Activated CD4-positive, alpha-beta memory T cell treated with anti-CD3 and anti-CD28 coated beads, Interleukin-2, amount 10 ng/mL, durations not matched to agents 7 days and 5 days (primary cell): ENCODE measurements at regions not wholly inside any gene's neighbourhood (a gene's known extent, or its start where the extent isn't known, plus 50 kb on each side); places are given as distances from the start of the nearest gene placed in this dataset.
"Not testable (repeated sequence)": the region's sequence is repeated elsewhere in the genome, so short reads cannot be mapped to it uniquely, and the experiment has no call there.

Source experiments
- CTCF ChIA-PET: fragments of 350-600 bp; sonication (Branson Sonifier 250); formaldehyde crosslinking; loops from one replicate; lab custom pipeline; 2021; ENCODE audit warnings: antibody characterized with exemption, inconsistent platforms; lab: Charles Lee
- POLR2A ChIA-PET: fragments of 350-600 bp; sonication (Branson Sonifier 250); formaldehyde crosslinking; loops from one replicate; lab custom pipeline; 2021; ENCODE audit warnings: antibody characterized with exemption; lab: Charles Lee
- DNase-seq: peaks from one replicate; pipeline ENCODE4 v3.0.0-alpha.2; 2020
- H3K27ac Mint-ChIP-seq: one replicate; pipeline ENCODE4 v1.8.0; 2021; ENCODE audit warnings: mild to moderate bottlenecking, mixed read lengths
- H3K27me3 Mint-ChIP-seq: one replicate; pipeline ENCODE4 v1.8.0; 2021; ENCODE audit warnings: mixed read lengths
- H3K36me3 Mint-ChIP-seq: one replicate; pipeline ENCODE4 v1.8.0; 2021; ENCODE audit warnings: low read depth, mixed read lengths
- H3K4me1 Mint-ChIP-seq: one replicate; pipeline ENCODE4 v1.8.0; 2021; ENCODE audit warnings: mixed read lengths
- H3K4me3 Mint-ChIP-seq: one replicate; pipeline ENCODE4 v1.8.0; 2021; ENCODE audit warnings: mild to moderate bottlenecking, mixed read lengths
- H3K9me3 Mint-ChIP-seq: one replicate; pipeline ENCODE4 v1.8.0; 2021; ENCODE audit warnings: mixed read lengths

DNA sequence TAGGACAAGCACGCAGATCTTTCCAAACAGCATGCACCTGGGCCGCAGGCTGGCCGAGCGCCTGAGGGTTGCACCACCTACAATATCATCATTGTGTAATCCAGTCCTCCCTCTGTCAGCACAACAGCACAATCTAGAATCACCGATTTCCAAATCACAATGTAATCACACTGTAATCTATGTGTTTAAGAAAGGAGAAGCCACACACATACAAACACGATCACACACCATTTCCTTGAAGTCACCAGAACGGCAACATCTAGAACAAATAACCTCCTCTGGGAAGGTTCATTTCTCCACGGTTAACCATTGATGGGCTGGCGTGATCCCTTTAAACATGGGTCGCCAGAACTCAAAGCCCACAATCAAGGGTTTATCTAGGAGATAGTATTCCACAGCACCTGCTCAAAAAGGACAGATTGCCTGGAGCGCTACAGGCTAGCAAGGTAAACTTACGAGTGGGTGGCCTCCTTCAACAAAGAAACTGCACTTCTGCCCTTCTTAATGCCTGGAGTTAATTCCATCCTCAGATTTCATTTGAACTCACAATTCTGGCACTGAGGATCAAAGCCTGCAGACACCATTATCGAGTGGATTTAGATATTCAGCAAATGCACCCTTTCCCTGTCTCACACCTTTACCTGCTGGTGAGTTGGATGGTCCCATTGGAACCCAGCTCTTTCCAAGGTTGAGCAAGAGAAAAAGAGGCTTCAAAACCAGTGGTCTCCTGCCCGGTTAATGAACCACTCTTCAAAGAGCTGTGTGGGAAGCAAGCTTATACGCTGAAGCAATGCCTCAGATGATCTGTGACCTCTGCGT lies 83.8 kb upstream of the FOXQ1 start:
- Mint-ChIP-seq H3K27ac (no peak overlapping the region), H3K36me3 (no peaks in the 10 kb centered on the region), H3K27me3 (no peaks in the 10 kb centered on the region), H3K4me3 (no peak overlapping the region), H3K9me3 (no peaks in the 10 kb centered on the region), H3K4me1 (no peaks in the 10 kb centered on the region)
- no peak for DNase-seq
- ChIA-PET CTCF (no interaction called here), POLR2A (no interaction called here)

DNA sequence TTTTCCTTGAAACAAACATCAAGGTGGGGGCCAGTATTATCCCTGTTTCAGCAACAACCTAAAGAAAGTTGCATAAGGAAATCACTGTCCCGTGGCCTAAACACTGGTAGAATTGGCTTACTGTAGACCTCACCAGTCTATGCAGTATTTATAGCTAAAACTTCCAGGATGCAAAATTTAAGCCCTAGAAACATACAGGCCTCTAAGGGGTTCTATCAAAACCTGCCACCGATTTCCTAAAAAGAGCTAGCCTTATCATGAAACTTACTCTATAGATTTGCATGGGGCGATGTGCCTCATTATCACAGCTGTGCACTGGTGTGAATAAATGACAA lies 84.3 kb upstream of the FOXQ1 start:
- H3K27me3 Mint-ChIP-seq, result no peaks in the 10 kb centered on the region
- no peaks in the 10 kb centered on the region for H3K9me3 Mint-ChIP-seq
- H3K27ac Mint-ChIP-seq, result no peak overlapping the region
- ChIA-PET CTCF (no interaction called here), POLR2A (no interaction called here)
- H3K4me1 Mint-ChIP-seq, result no peaks in the 10 kb centered on the region
- H3K4me3 Mint-ChIP-seq, result no peak overlapping the region
- no peaks in the 10 kb centered on the region for H3K36me3 Mint-ChIP-seq
- no peak for DNase-seq

DNA sequence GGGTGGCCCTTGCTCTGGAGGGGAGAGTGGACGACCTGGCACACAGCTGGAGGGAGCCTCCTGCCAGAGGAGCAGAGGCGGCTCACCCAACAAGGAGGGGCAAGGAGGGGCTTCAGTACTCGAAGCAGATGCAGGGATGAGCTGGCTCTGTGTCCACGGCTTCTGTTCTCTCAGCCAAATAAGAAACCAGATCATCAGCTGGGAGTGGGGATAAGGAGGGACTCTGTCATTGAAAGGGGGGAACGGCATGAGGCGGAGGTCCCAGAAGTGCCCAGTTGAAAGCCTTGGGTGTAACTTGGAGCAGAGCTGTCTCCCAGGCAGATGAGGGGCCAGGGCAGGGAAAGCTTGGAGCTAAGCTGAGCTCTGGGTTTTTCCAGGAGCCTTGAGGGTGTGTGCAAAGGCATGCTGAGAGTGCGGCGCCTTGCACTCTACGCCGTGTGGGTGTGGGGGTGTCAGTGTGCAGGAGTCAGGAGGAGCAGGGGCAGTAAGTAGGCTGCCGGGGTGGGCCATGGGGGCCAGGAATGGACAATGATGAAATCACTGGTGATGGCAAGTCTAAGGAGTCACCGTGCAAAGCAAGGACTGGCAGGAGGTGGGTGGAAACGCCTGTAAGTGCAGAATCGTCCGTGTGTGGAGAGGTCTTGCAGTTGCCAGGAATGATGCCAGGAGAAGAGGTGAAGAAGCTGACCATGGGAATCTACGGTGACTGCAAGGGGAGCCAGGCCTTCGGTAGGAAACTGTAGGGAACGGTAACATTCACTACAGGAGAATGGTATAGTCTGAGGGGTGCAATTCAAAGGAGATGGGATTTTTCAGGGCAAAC lies 85.4 kb upstream of the FOXQ1 start:
- POLR2A ChIA-PET, result no interaction called here
- no peaks in the 10 kb centered on the region for H3K9me3 Mint-ChIP-seq
- no peaks in the 10 kb centered on the region for H3K4me1 Mint-ChIP-seq
- no peak overlapping the region for H3K27ac Mint-ChIP-seq
- no peak for DNase-seq
- CTCF ChIA-PET, result no interaction called here
- no peaks in the 10 kb centered on the region for H3K36me3 Mint-ChIP-seq
- H3K4me3 Mint-ChIP-seq, result no peak overlapping the region
- H3K27me3 Mint-ChIP-seq, result no peaks in the 10 kb centered on the region

DNA sequence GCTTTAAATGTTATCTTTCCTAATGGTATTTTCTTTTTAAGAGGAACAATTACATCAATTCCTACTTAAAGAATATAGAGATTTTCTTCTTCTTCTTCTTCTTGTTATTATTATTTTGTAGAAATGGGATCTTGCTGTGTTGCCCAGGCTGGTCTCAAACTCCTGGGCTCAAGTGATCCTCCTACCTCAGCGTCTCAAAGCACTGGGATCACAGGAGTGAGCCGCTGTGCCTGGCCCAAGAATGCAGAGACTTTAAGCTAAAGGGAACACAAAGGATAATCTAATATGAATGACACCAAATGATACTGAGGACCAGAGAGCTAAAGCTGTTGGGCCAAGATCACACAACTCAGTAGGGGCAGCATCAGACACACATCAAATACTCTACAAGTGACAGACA lies 87.4 kb upstream of the FOXQ1 start:
- no peaks in the 10 kb centered on the region for H3K9me3 Mint-ChIP-seq
- peaks cover 11% of the 10 kb centered on the region for H3K27me3 Mint-ChIP-seq
- no peaks in the 10 kb centered on the region for H3K4me1 Mint-ChIP-seq
- H3K4me3 Mint-ChIP-seq, result no peak overlapping the region
- DNase-seq, result no peak
- H3K36me3 Mint-ChIP-seq, result no peaks in the 10 kb centered on the region
- CTCF ChIA-PET, result no interaction called here
- H3K27ac Mint-ChIP-seq, result no peak overlapping the region
- POLR2A ChIA-PET, result no interaction called here

DNA sequence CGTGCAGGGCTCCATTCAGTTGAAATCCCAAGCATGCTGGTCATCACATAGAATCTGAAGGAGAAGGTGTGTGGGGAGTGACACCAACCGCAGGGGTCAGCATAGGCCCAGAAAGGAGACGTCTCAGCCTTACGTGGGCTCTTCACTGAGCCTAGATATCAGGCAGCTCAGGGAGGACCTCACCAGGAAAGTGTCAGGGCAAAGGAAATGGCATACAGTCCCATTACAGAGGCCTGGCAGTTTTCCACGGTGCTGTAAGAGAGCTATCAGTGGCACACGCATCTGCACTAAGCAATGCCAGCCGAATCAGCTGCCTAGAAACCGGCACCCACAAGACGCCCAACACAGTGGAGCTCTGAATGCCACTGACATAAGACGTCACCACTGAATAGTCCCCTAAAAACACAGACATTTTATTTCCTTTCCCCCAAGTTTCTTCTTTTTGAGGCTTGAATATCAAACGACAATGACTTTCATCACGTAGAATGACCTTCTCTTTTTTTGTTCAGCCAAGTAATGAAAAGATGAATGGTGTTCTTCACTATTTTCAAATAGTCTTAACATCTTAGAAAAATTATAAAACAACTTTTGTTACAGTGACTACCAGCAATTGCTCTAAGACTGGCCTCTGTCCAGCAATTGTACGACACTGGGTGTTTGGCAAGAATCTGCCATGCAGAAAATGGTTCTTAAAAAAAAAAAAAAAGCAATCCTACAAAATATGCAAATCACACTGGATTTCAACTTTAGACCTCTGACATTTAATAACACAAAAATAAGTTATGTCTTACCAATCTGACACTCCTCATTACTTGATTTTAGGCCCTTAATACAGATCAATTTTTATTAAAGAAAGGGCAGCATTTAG lies 88.9 kb upstream of the FOXQ1 start:
- Mint-ChIP-seq H3K9me3 (no peaks in the 10 kb centered on the region), H3K36me3 (no peaks in the 10 kb centered on the region), H3K4me1 (no peaks in the 10 kb centered on the region), H3K4me3 (no peak overlapping the region), H3K27ac (no peak overlapping the region), H3K27me3 (peaks cover 11% of the 10 kb centered on the region)
- no peak for DNase-seq
- POLR2A ChIA-PET, result no interaction called here
- CTCF ChIA-PET, result no interaction called here

DNA sequence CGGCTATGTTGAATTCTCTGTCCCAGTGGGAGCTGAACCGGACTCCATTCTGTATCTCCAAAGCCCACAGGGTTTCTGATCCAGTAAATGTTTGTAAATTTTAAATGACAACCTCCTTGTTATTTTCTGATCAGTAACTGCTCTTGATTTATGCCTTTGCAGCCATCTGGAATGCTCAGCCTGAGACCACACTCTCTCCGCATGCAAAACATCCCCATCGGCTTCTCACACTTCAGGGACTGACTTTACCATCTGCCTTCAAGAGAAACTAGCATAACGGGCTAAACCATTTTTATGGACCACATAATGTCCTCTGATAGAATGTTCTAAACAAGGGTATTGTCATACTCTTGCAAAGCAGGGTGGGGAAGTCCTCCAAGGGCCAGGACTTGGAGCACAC lies 94.5 kb upstream of the FOXQ1 start:
- Mint-ChIP-seq H3K27me3 (peaks cover 12% of the 10 kb centered on the region), H3K9me3 (no peaks in the 10 kb centered on the region), H3K4me3 (no peak overlapping the region), H3K4me1 (no peaks in the 10 kb centered on the region), H3K27ac (no peak overlapping the region), H3K36me3 (no peaks in the 10 kb centered on the region)
- DNase-seq, result no peak
- ChIA-PET POLR2A (no interaction called here), CTCF (no interaction called here)

DNA sequence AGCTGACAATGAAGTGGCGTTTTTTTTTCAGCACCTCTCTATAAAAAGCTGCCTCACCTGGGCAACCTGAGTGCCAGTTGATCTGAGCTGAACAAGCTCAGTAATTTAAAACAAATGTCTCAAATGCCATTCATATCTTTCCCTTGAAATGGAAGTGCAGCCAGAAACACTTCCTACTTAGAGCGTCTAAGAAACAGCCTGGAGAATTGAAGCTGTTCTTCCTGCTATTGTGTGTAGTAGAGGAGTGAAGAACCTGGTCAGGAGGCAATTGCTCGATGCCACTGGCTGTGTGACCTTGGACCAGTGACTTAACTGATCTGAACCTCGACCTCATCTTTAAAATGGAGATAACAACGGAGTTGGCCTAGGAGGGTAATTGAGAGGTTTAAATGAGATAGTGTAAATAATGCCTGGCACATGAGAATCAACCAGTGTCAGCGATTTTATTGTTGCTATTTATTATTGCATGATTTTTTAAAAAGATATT lies 95.4 kb upstream of the FOXQ1 start:
- POLR2A ChIA-PET, result no interaction called here

DNA sequence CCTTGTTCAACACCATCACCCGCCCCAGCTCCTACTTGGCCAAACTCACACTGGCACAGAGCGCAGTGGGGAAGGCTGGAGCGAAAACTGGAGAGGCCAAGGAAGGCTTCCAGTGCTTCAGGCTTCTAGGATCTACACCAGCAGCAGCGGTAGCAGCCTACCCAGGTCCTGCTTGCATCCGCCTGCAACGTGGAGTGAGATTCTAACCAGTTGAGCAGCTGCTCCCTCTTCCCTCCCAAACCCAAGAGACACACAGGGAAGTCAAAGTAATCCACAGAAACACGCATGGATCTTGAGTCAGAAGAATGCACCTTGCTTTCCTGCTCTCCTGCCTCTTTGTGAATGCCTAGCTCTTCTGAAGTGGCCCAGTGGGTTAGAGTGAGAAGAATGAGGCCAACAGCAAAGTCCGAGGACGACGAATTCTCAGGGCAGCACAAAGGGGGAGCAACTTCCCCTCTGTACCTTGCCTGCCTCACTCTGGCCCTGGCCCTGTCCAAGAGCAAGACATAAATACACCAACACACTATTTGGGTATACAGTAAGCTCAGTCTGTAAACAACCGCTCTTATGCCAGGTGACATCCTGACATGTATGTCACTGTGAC lies 95.9 kb upstream of the FOXQ1 start:
- H3K4me1 Mint-ChIP-seq, result no peaks in the 10 kb centered on the region
- no peak for DNase-seq
- H3K27me3 Mint-ChIP-seq, result peaks cover 14% of the 10 kb centered on the region
- H3K9me3 Mint-ChIP-seq, result no peaks in the 10 kb centered on the region
- POLR2A ChIA-PET, result no interaction called here
- no peaks in the 10 kb centered on the region for H3K36me3 Mint-ChIP-seq
- H3K27ac Mint-ChIP-seq, result no peak overlapping the region
- CTCF ChIA-PET, result interaction anchor here (0.6 kb wide), 1 partner anchor 169 kb away, joined by 4 read pairs; no protein-coding TSS in a partner anchor
- no peak overlapping the region for H3K4me3 Mint-ChIP-seq

More for the DNA sequence above, 95.4 kb upstream of the FOXQ1 start:
- DNase-seq, result no peak
- CTCF ChIA-PET, result interaction anchor here (0.6 kb wide), 1 partner anchor 170 kb away, joined by 4 read pairs; no protein-coding TSS in a partner anchor
- peaks cover 14% of the 10 kb centered on the region for H3K27me3 Mint-ChIP-seq
- H3K36me3 Mint-ChIP-seq, result no peaks in the 10 kb centered on the region
- no peaks in the 10 kb centered on the region for H3K4me1 Mint-ChIP-seq
- no peaks in the 10 kb centered on the region for H3K9me3 Mint-ChIP-seq
- H3K27ac Mint-ChIP-seq, result no peak overlapping the region
- H3K4me3 Mint-ChIP-seq, result no peak overlapping the region

DNA sequence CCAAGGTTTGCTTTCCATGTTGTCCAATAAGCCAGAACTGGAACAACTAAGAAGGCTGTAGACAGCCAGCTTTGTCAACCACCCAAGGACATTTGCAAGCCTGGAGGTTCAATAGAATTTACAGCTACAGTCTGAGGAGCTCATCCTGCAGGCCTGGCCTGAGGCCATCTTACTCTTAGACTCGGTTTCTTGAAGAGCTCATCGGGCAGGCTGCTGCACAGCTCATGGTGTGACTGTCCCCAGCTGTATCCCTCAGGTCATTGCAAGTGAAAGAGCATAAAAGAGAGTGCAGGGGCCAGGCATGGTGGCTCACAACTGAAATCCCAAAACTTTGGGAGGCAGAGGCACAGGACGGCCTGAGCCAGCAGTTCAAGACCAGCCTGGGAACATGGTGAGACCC lies 96.9 kb upstream of the FOXQ1 start:
- CTCF ChIA-PET, result no interaction called here
- no peak for DNase-seq
- Mint-ChIP-seq H3K4me1 (no peaks in the 10 kb centered on the region), H3K9me3 (no peaks in the 10 kb centered on the region), H3K27me3 (peaks cover 6% of the 10 kb centered on the region), H3K27ac (no peak overlapping the region), H3K4me3 (no peak overlapping the region), H3K36me3 (no peaks in the 10 kb centered on the region)
- POLR2A ChIA-PET, result no interaction called here

DNA sequence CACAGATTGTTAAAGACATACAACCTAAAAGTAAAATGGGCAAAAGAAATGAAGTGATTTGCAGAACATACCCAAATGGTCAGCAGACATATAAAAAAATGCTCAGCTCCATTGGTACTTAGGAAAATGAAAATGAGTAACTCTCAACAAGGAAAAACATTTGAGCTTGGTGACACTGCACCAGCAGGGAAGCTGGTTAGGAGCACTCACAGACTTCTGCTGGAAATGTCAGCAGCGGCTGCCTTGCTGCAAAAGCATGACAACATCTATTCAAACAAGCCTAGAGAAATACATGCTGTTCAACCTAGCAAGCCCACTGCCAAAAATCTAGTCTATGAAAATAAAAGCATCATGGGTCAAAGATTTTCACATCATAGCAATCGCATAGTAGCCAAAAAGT lies 99.0 kb upstream of the FOXQ1 start:
- ChIA-PET CTCF (no interaction called here), POLR2A (no interaction called here)
- H3K27ac Mint-ChIP-seq, result no peak overlapping the region

DNA sequence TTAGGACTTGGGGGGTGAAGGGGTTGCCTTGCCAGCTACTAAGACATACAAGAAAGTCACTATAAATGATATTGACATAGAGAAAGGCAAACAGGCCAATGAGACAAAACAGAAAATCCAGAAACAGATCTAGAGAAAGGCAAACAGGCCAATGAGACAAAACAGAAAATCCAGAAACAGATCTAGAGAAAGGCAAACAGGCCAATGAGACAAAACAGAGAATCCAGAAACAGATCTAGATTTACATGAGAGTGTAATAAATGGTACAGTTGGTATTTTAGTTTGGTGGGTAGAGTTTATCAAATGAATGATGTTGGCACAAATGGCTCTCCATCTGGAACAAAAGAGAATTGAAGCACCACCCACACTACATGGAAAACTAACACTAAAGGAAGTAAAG lies 99.8 kb upstream of the FOXQ1 start:
- POLR2A ChIA-PET, CTCF ChIA-PET: not testable (repeated sequence)

More for the DNA sequence above, 99.0 kb upstream of the FOXQ1 start:
- no peaks in the 10 kb centered on the region for H3K36me3 Mint-ChIP-seq
- H3K27me3 Mint-ChIP-seq, result peaks cover 9% of the 10 kb centered on the region
- no peak for DNase-seq
- no peaks in the 10 kb centered on the region for H3K4me1 Mint-ChIP-seq
- peaks cover 3% of the 10 kb centered on the region for H3K9me3 Mint-ChIP-seq
- H3K4me3 Mint-ChIP-seq, result no peak overlapping the region

DNA sequence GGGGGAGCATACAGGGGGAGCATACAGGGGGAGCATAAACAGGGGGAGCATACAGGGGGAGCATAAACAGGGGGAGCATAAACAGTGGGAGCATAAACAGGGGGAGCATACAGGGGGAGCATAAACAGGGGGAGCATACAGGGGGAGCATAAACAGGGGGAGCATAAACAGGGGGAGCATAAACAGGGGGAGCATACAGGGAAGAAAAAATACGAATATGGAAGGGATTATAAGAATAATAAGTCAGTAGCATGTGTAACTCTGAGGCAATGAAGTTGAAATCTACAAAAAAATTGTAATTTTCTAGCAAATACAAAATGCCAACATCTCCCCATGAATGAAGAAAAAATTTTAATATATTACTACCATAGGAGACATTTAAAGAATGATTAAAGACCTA lies 101.3 kb upstream of the FOXQ1 start:
- CTCF ChIA-PET, H3K27me3 Mint-ChIP-seq, H3K4me3 Mint-ChIP-seq, H3K9me3 Mint-ChIP-seq, H3K27ac Mint-ChIP-seq, DNase-seq, POLR2A ChIA-PET, H3K4me1 Mint-ChIP-seq, H3K36me3 Mint-ChIP-seq: not testable (repeated sequence)

More for the DNA sequence above, 99.8 kb upstream of the FOXQ1 start:
- not testable (repeated sequence) for H3K36me3 Mint-ChIP-seq, H3K4me3 Mint-ChIP-seq, DNase-seq, H3K9me3 Mint-ChIP-seq, H3K4me1 Mint-ChIP-seq, H3K27ac Mint-ChIP-seq, H3K27me3 Mint-ChIP-seq
